Fibroblast of the aortic adventitia (primary cell): ENCODE measurements at regions not wholly inside any gene's neighbourhood (a gene's known extent, or its start where the extent isn't known, plus 50 kb on each side); places are given as distances from the start of the nearest gene placed in this dataset.
"Not testable (repeated sequence)": the region's sequence is repeated elsewhere in the genome, so short reads cannot be mapped to it uniquely, and the experiment has no call there.

Experiments used
- DNase-seq: peaks from one replicate; pipeline ENCODE4 v3.0.0-alpha.2; 2010; ENCODE audit warnings: low read depth
- H3K4me3 ChIP-seq: 2 replicates; pipeline ENCODE4 v1.5.1; 2011; ENCODE audit warnings: low read depth, mild to moderate bottlenecking, control low read depth, low read length, moderate library complexity
- CTCF ChIP-seq: IDR thresholded peaks from 2 replicates; pipeline ENCODE4 v1.5.1; 2011; ENCODE audit warnings: mild to moderate bottlenecking, low read length, control low read depth, inconsistent platforms; ENCODE audit not compliant: insufficient read depth

DNA sequence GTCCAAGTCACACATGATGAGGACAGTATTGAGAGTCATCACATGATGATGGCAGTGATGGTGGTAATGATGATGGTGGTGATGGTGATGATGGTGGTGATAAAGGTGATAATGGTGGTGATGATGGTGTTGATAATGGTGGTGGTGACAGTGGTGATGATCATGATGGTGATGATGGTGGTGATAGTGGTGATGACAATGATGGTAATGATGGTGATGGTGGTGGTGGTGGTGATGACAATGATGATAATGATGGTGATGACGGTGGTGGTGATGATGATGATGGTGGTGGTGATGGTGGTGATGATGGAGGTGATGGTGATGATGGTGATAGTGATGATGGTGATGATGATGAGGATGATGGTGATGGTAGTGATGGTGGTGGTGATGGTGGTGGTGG is 190.2 kb upstream of the ZNF469 start:
- no peak overlapping the region for H3K4me3 ChIP-seq
- no peak for TF ChIP-seq CTCF

GRCh38 chr16:88193706-88194396 is 188.9 kb upstream of the ZNF469 start:
- TF ChIP-seq CTCF = peak; percentile 56
- peak; percentile 64 for DNase-seq
- H3K4me3 ChIP-seq = not testable (repeated sequence)

More for the DNA sequence above, 190.2 kb upstream of the ZNF469 start:
- DNase-seq = no peak

DNA sequence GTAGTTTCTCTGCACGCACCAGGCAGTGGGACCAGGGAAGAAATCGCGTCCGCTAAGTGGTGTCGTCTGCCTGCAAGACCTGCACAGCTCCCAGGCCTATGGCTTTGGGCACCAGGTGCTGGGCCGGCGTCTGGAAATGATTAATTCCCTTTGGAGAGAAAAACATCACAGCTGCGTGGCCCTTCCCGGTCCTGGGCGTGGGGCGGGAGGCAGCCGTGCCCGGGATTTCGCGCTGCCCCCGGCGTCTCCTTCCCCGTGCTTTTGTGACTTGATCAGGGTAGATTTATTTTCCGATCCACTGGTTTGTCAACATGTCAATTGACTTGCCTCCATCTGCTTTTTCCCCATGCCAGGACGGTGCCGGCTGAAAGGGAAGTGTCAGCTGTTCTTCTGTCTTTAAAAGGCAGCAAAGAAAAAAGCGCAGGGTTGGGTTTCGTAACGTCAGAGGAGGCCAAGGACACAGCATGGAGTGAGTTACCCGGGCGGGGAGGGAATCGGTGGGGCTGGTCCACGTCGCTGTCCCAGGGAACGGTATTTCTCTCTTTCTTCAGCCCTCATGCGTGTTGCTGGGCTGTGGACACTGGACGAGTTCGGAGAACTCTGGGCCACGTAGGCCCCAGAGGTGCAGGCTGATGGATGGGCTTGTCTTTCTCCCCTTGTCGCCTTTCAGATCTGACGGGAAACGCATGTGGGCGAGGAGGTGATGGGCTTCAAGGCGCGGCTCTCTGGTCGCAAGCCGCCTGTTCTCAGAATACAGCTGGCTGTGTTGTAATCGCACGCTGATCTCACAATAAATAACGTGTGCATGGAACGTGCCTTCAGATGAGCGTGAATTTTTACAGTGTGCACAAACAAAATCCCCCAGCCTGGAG is 188.1 kb upstream of the ZNF469 start:
- no peak overlapping the region for H3K4me3 ChIP-seq
- no peak for TF ChIP-seq CTCF
- DNase-seq = no peak

DNA sequence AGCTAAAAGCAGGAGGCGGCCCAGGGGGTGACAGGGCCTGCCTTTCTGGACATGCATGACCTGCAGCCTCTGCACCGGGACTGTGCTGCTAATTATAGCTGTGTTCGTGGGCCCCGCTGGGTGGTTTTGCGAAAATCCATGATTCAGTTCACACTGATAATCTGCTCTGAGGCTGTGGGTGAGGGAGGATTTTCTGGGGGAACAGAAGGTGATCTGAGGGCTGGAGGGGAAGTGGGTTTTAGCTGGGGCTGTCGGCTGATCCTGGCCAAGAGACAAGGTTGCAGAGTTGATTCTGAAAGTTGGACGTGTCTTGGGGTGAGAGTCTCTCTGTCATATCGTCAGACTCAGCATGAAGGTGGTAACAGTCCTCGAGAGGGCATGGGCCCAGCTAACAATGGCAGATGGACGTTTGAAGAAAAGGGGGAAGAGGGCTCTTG is 187.5 kb upstream of the ZNF469 start:
- TF ChIP-seq CTCF = no peak
- no peak for DNase-seq

DNA sequence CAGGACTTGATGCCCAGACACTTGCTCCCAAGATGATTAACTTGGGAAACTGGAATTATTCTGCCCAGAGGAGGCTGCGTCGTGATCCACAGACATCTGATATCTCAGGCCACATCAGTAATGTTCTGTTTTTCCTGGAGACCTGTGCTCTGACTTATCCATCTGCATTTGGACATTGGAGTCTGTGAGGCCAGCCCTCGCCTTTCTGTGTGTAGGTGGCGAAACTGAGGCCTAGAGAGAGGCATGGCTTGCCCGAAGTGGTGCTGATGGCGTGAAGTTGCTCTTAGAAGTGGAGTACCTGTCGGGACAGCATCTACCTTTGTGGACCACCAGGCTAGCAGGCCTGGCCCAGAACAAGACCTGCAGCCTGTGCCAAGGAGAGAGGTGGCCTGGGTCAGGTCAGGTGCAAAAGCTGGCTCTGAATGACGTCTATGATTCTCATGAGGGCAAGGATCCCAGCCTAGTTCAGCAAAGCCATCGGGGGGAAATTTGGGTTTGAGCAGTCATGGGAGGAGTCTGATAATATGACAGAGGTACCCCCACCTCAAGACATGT is 186.8 kb upstream of the ZNF469 start:
- TF ChIP-seq CTCF = no peak
- no peak overlapping the region for H3K4me3 ChIP-seq
- no peak for DNase-seq

More for the DNA sequence above, 187.5 kb upstream of the ZNF469 start:
- no peak overlapping the region for H3K4me3 ChIP-seq

DNA sequence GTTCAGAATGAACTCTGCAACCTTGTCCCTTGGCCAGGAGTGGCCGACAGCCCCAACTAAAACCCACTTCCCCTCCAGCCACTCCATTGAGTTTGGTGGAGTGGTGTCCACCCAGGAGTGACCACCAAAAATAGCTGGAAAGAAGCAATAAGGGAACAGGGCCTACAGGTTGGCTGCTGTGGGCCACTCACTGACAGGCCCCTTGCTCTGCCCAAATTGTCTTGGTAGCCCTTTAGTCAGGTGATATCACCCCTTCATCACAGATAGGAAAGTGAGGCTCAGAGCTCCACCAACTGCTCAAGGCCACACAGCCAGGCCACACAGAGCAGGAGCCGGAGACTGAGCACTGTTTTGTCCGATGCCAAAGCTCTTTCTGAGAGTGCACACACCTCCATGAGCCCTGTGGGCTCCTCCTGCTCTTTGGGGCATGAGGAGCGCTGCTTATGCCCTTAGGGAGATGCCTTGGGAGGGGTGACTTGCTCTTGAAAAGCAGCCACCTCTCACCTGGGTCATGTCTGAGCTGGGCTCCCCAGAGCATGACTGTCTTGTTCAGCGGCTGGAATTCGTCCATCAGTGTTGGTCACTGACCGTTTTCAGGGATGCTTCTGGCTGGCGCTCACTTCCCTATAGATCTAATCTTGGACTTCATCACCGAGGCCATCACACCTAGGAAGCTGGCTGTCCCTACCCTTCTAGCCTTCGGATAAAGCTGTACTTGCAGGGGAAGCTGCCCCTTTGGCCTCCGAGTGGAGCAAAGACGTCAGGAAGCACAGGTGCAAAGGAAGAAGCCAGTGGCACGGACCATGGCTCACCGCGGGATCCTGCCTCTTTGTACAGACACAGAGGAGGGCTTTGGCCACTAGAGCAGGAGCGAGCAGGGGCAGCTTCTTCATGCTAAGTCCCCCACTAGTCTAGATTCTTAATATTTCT is 186.0 kb upstream of the ZNF469 start:
- TF ChIP-seq CTCF = no peak

More for the DNA sequence above, 186.0 kb upstream of the ZNF469 start:
- no peak for DNase-seq
- no peak overlapping the region for H3K4me3 ChIP-seq
